Upper lobe of right lung (tissue), 1 donor: ENCODE measurements at regions not wholly inside any gene's neighbourhood (a gene's known extent, or its start where the extent isn't known, plus 50 kb on each side); places are given as distances from the start of the nearest gene placed in this dataset.

Experiments
- ATAC-seq: fragments of 200-7000 bp; cut with Tn5 transposase; one replicate; pipeline ENCODE4 v1.9.1; 2020; ENCODE audit warnings: mild to moderate bottlenecking, moderate library complexity
- DNase-seq: peaks from one replicate; pipeline ENCODE4 v3.0.0-alpha.2; 2020
- H3K27ac ChIP-seq: fragments of 200-600 bp; one replicate; pipeline ENCODE4 v1.8.0; 2022
- H3K27me3 ChIP-seq: fragments of 200-600 bp; one replicate; pipeline ENCODE4 v1.8.0; 2022; ENCODE audit warnings: mild to moderate bottlenecking
- H3K36me3 ChIP-seq: fragments of 200-600 bp; one replicate; pipeline ENCODE4 v1.8.0; 2022
- H3K4me1 ChIP-seq: fragments of 200-600 bp; one replicate; pipeline ENCODE4 v1.8.0; 2022
- H3K4me3 ChIP-seq: fragments of 200-600 bp; one replicate; pipeline ENCODE4 v1.8.0; 2022; ENCODE audit warnings: mild to moderate bottlenecking
- H3K9me3 ChIP-seq: fragments of 200-600 bp; one replicate; pipeline ENCODE4 v1.8.0; 2022
- CTCF ChIP-seq: fragments of 200-600 bp; IDR thresholded peaks from one replicate; pipeline ENCODE4 v1.8.0; 2022; ENCODE audit warnings: antibody characterized with exemption
- intact Hi-C: fragments of 100-400 bp; cut with DNase I; formaldehyde crosslinking; loops from one replicate; pipeline ENCODE4 v1.11.0; 2022
- donor health status: DM: no; HTN: yes; CAD: no; lungs with severe emphysema.

- DNase-seq: no peak
- Histone ChIP-seq H3K27me3 (no peaks in the 10 kb centered on the region), H3K9me3 (no peaks in the 10 kb centered on the region), H3K36me3 (no peaks in the 10 kb centered on the region), H3K4me3 (no peak overlapping the region), H3K27ac (no peak overlapping the region), H3K4me1 (no peaks in the 10 kb centered on the region)
- intact Hi-C loops: no loop called here
- no peak for ATAC-seq
- TF ChIP-seq CTCF: no peak
These were observed 80.0 kb upstream of the PCDH15 start for GRCh38 chr10:54880996-54881395.

DNA sequence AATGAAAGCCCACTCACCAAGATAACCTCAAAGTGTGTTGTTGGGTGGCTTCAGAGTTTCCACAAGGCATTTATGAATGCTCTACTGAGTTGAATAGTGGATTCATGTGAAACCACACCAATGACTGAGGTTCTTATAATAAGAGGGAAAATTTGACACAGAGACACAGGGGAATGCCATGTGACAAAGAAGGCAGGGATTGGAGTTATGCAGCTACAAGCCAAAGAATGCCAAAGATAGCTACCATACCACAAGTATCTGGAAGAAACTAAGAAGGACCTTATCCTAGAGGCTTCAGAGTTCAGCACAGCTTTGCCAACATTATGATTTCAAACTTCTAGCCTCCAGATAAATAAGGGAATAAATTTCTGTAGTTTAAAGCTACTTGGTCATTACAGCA is 68.0 kb upstream of the PCDH15 start:
- Histone ChIP-seq H3K4me3 (no peak overlapping the region), H3K4me1 (no peaks in the 10 kb centered on the region), H3K9me3 (no peaks in the 10 kb centered on the region), H3K27ac (no peak overlapping the region), H3K36me3 (no peaks in the 10 kb centered on the region), H3K27me3 (no peaks in the 10 kb centered on the region)
- intact Hi-C loops: no loop called here
- TF ChIP-seq CTCF: no peak
- no peak for DNase-seq
- ATAC-seq: no peak

GRCh38 chr10:54866666-54867065 is 65.6 kb upstream of the PCDH15 start:
- intact Hi-C loops: no loop called here
- no peak for ATAC-seq
- no peak for DNase-seq
- H3K27ac ChIP-seq: no peak overlapping the region
- H3K36me3 ChIP-seq: no peaks in the 10 kb centered on the region
- H3K9me3 ChIP-seq: no peaks in the 10 kb centered on the region
- H3K4me1 ChIP-seq: no peaks in the 10 kb centered on the region
- H3K4me3 ChIP-seq: no peak overlapping the region
- TF ChIP-seq CTCF: no peak
- H3K27me3 ChIP-seq: no peaks in the 10 kb centered on the region

- H3K9me3 ChIP-seq: no peaks in the 10 kb centered on the region
These were observed 53.8 kb upstream of the PCDH15 start for GRCh38 chr10:54854843-54855242.

GRCh38 chr10:54854389-54854788 is 53.4 kb upstream of the PCDH15 start:
- H3K4me1 ChIP-seq: no peaks in the 10 kb centered on the region
- TF ChIP-seq CTCF: no peak
- ATAC-seq (no peak), DNase-seq (no peak)
- no peaks in the 10 kb centered on the region for H3K36me3 ChIP-seq
- H3K27me3 ChIP-seq: no peaks in the 10 kb centered on the region
- intact Hi-C loops: no loop called here
- no peak overlapping the region for H3K27ac ChIP-seq
- H3K9me3 ChIP-seq: no peaks in the 10 kb centered on the region
- no peak overlapping the region for H3K4me3 ChIP-seq

More at GRCh38 chr10:54854843-54855242, 53.8 kb upstream of the PCDH15 start:
- DNase-seq: no peak
- no peaks in the 10 kb centered on the region for H3K27me3 ChIP-seq
- no peak overlapping the region for H3K27ac ChIP-seq
- no peaks in the 10 kb centered on the region for H3K4me1 ChIP-seq
- TF ChIP-seq CTCF: no peak
- intact Hi-C loops: no loop called here
- H3K36me3 ChIP-seq: no peaks in the 10 kb centered on the region
- no peak for ATAC-seq
- no peak overlapping the region for H3K4me3 ChIP-seq

DNA sequence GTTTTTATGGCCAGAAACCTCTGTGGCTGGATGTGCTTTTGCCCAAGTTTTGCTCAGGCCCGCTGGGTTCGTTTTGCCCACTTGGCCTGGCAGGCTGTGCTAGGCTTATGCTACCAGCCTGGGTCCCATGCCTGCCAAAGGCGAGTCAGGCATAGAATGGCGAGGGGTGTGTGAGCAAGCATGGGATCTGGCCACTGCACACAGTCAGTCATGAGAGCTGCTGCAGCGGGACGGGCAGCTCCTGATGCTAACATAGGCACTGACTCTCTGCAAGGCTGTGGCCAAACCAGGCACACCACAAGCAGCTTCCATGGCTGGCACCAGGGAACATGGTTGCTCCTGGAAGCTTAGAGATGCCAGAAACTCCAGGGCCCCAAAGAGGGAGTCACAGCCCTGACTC is 52.9 kb upstream of the PCDH15 start:
- Histone ChIP-seq H3K4me1 (no peaks in the 10 kb centered on the region), H3K36me3 (no peaks in the 10 kb centered on the region), H3K4me3 (no peak overlapping the region), H3K27ac (no peak overlapping the region), H3K9me3 (no peaks in the 10 kb centered on the region), H3K27me3 (no peaks in the 10 kb centered on the region)
- TF ChIP-seq CTCF: no peak
- intact Hi-C loops: no loop called here
- DNase-seq (no peak), ATAC-seq (no peak)
